CD4-positive, alpha-beta T cell (primary cell): ENCODE measurements at regions not wholly inside any gene's neighbourhood (a gene's known extent, or its start where the extent isn't known, plus 50 kb on each side); places are given as distances from the start of the nearest gene placed in this dataset.

Source experiments
- ATAC-seq: fragments of 200-7000 bp; cut with Tn5 transposase; one replicate; pipeline ENCODE4 v1.10.0; 2022; ENCODE audit warnings: mild to moderate bottlenecking; ENCODE audit not compliant: poor library complexity
- CTCF ChIA-PET: fragments of 350-600 bp; sonication (Branson Sonifier 250); formaldehyde crosslinking; loops from one replicate; lab custom pipeline; 2021; ENCODE audit warnings: antibody characterized with exemption, inconsistent platforms; lab: Charles Lee
- POLR2A ChIA-PET: fragments of 350-600 bp; sonication (Branson Sonifier 250); formaldehyde crosslinking; loops from one replicate; lab custom pipeline; 2021; ENCODE audit warnings: antibody characterized with exemption, inconsistent platforms; lab: Charles Lee
- DNase-seq, 14 experiments: peaks; one replicate each; pipeline ENCODE4 v3.0.0-alpha.2; 2013 to 2020; ENCODE audit warnings: mixed read lengths in 2 of 14
- H3K27ac ChIP-seq, 2 donors: one replicate each; pipeline versions ENCODE4 v1.5.1 to v1.7.0; 2013; ENCODE audit warnings: low read length in 2 of 2, low read depth in 1 of 2, mild to moderate bottlenecking in 1 of 2
- H3K27me3 ChIP-seq, 2 experiments: 1 replicate in 1 of 2; 2 replicates in 1 of 2; pipeline versions ENCODE4 v1.6.1 to v1.7.0; 2013; ENCODE audit warnings: low read length in 2 of 2, control low read depth in 1 of 2, mild to moderate bottlenecking in 1 of 2, moderate library complexity in 1 of 2; ENCODE audit not compliant: insufficient read depth in 2 of 2, control insufficient read depth in 1 of 2
- H3K36me3 ChIP-seq: one replicate; pipeline ENCODE4 v1.6.1; 2013; ENCODE audit warnings: low read length, control low read depth; ENCODE audit not compliant: insufficient read depth
- H3K4me1 ChIP-seq: one replicate; pipeline ENCODE4 v1.6.1; 2013; ENCODE audit warnings: low read length, control low read depth; ENCODE audit not compliant: insufficient read depth
- H3K4me3 ChIP-seq: one replicate; pipeline ENCODE4 v1.5.1; 2013; ENCODE audit warnings: mild to moderate bottlenecking, low read length, moderate library complexity
- H3K9me3 ChIP-seq, 2 experiments: 1 replicate in 1 of 2; 2 replicates in 1 of 2; pipeline versions ENCODE4 v1.6.1 to v1.7.0; 2013; ENCODE audit warnings: low read length in 2 of 2, mild to moderate bottlenecking in 2 of 2, control low read depth in 1 of 2, moderate library complexity in 1 of 2; ENCODE audit not compliant: control insufficient read depth in 1 of 2, insufficient read depth in 1 of 2
- H3K27ac Mint-ChIP-seq: one replicate; pipeline ENCODE4 v1.8.0; 2020; ENCODE audit warnings: mixed read lengths
- H3K27me3 Mint-ChIP-seq: one replicate; pipeline ENCODE4 v1.8.0; 2021; ENCODE audit warnings: mixed read lengths
- H3K36me3 Mint-ChIP-seq: one replicate; pipeline ENCODE4 v1.8.0; 2021; ENCODE audit warnings: low read depth, mixed read lengths
- H3K4me1 Mint-ChIP-seq: one replicate; pipeline ENCODE4 v1.8.0; 2021; ENCODE audit warnings: low read depth, mixed read lengths
- H3K4me3 Mint-ChIP-seq: one replicate; pipeline ENCODE4 v1.8.0; 2020; ENCODE audit warnings: mild to moderate bottlenecking, mixed read lengths
- H3K9me3 Mint-ChIP-seq: one replicate; pipeline ENCODE4 v1.8.0; 2020; ENCODE audit warnings: mixed read lengths
- intact Hi-C, 2 experiments: fragments of 100-400 bp; cut with DNase I in 1 of 2; cut with micrococcal nuclease in 1 of 2; formaldehyde crosslinking; loops; one replicate each; pipeline versions ENCODE4 v1.15.1 to v1.9.0; 2023 to 2025; cut with DNase I, micrococcal nuclease
- TF ChIP-seq, protein P1 (sequence below): fragments of 200-600 bp; IDR thresholded peaks from one replicate; pipeline ENCODE4 v1.8.0; 2022; ENCODE audit warnings: antibody characterized with exemption, mild to moderate bottlenecking

DNA sequence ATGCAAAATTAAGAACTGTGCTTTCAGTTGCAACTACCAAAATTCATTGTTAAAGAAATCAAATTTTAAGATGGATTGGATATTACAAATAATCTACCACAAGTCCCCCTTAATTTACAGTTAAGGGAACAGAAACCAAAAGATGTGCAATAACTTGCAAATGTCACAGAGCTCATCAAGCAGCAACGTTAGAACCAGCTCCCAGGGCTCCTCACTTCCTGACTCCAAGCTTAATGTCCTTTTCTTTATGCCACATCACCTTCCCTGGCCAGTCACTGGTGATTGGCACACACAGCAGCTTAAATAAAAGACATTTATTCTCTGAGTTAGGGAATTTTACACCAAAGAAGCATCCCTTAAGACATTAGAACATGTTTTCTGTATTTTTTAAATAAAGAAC is 159.7 kb downstream of the RSL24D1 start:
- no peak overlapping the region for H3K27ac Mint-ChIP-seq
- POLR2A ChIA-PET, result no interaction called here
- Histone ChIP-seq H3K27me3 (no peaks in the 10 kb centered on the region), H3K9me3 (no peaks in the 10 kb centered on the region), H3K4me3 (no peak overlapping the region), H3K4me1 (no peaks in the 10 kb centered on the region), H3K36me3 (no peaks in the 10 kb centered on the region), H3K27ac (no peak overlapping the region)
- DNase-seq, result no peak
- peaks cover 13% of the 10 kb centered on the region for H3K27me3 Mint-ChIP-seq
- intact Hi-C loops, result no loop called here
- CTCF ChIA-PET, result no interaction called here
- no peak for ATAC-seq
- H3K9me3 Mint-ChIP-seq, result no peaks in the 10 kb centered on the region
- H3K4me3 Mint-ChIP-seq, result no peak overlapping the region
- H3K36me3 Mint-ChIP-seq, result no peaks in the 10 kb centered on the region
- TF ChIP-seq, protein P1, sequence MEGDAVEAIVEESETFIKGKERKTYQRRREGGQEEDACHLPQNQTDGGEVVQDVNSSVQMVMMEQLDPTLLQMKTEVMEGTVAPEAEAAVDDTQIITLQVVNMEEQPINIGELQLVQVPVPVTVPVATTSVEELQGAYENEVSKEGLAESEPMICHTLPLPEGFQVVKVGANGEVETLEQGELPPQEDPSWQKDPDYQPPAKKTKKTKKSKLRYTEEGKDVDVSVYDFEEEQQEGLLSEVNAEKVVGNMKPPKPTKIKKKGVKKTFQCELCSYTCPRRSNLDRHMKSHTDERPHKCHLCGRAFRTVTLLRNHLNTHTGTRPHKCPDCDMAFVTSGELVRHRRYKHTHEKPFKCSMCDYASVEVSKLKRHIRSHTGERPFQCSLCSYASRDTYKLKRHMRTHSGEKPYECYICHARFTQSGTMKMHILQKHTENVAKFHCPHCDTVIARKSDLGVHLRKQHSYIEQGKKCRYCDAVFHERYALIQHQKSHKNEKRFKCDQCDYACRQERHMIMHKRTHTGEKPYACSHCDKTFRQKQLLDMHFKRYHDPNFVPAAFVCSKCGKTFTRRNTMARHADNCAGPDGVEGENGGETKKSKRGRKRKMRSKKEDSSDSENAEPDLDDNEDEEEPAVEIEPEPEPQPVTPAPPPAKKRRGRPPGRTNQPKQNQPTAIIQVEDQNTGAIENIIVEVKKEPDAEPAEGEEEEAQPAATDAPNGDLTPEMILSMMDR, result no peak
- H3K4me1 Mint-ChIP-seq, result no peaks in the 10 kb centered on the region

GRCh38 chr15:55035749-55036148 is 161.0 kb downstream of the RSL24D1 start:
- ChIA-PET POLR2A (no interaction called here), CTCF (no interaction called here)
- no peak for DNase-seq
- no peak overlapping the region for H3K27ac ChIP-seq
- no peaks in the 10 kb centered on the region for H3K36me3 ChIP-seq
- no peaks in the 10 kb centered on the region for H3K27me3 ChIP-seq
- ATAC-seq, result no peak
- H3K4me1 Mint-ChIP-seq, result no peaks in the 10 kb centered on the region
- H3K27me3 Mint-ChIP-seq, result peaks cover 13% of the 10 kb centered on the region
- no peaks in the 10 kb centered on the region for H3K9me3 ChIP-seq
- H3K27ac Mint-ChIP-seq, result no peak overlapping the region
- no peaks in the 10 kb centered on the region for H3K36me3 Mint-ChIP-seq
- intact Hi-C loops, result no loop called here
- no peaks in the 10 kb centered on the region for H3K9me3 Mint-ChIP-seq
- no peak overlapping the region for H3K4me3 Mint-ChIP-seq
- H3K4me3 ChIP-seq, result no peak overlapping the region
- no peaks in the 10 kb centered on the region for H3K4me1 ChIP-seq
- TF ChIP-seq, protein P1, result no peak

- ChIA-PET POLR2A (no interaction called here), CTCF (no interaction called here)
- H3K4me3 Mint-ChIP-seq, result no peak overlapping the region
- H3K4me1 Mint-ChIP-seq, result no peaks in the 10 kb centered on the region
- H3K4me1 ChIP-seq, result no peaks in the 10 kb centered on the region
- ATAC-seq (no peak), DNase-seq (no peak)
- intact Hi-C loops, result no loop called here
- H3K27me3 ChIP-seq, result no peaks in the 10 kb centered on the region
- H3K27ac Mint-ChIP-seq, result no peak overlapping the region
- H3K27ac ChIP-seq, result no peak overlapping the region
- H3K4me3 ChIP-seq, result no peak overlapping the region
- H3K9me3 ChIP-seq, result no peaks in the 10 kb centered on the region
- peaks cover 25% of the 10 kb centered on the region for H3K27me3 Mint-ChIP-seq
- no peaks in the 10 kb centered on the region for H3K36me3 ChIP-seq
- TF ChIP-seq, protein P1, result no peak
- no peaks in the 10 kb centered on the region for H3K9me3 Mint-ChIP-seq
- H3K36me3 Mint-ChIP-seq, result no peaks in the 10 kb centered on the region
Observed at GRCh38 chr15:55033574-55033973, 163.2 kb downstream of the RSL24D1 start.
